ENCODE measurements at regions not wholly inside any gene's neighbourhood (a gene's known extent, or its start where the extent isn't known, plus 50 kb on each side); places are given as distances from the start of the nearest gene placed in this dataset.

GRCh38 chr3:148168347-148168746, 529.4 kb upstream of the AGTR1 start:
- H2AFZ ChIP-seq (ENCODE audit: insufficient read depth, low read length, poor library complexity), result no peak overlapping the region
- no peak overlapping the region for H3K27ac ChIP-seq (ENCODE audit: low read depth, low read length)
- WGBS (ENCODE audit: extremely low coverage, insufficient coverage, insufficient read length), result no CpG with 5 or more reads among the region's 2 CpGs
- no peak overlapping the region for H3K4ac ChIP-seq (ENCODE audit: low read depth, low read length)
- H3K4me1 ChIP-seq (ENCODE audit: control insufficient read depth in 1 of 2, insufficient read depth in 2 of 2, low read length in 2 of 2), result no peaks in the 10 kb centered on the region
- no peak overlapping the region for H3K18ac ChIP-seq (ENCODE audit: low read length)
- no peak overlapping the region for H4K12ac ChIP-seq (ENCODE audit: low read depth, low read length)
- H2BK12ac ChIP-seq (ENCODE audit: low read length), result no peak overlapping the region
- H3K4me3 ChIP-seq (ENCODE audit: low read depth, low read length), result no peak overlapping the region
- no peak for DNase-seq
- H3K79me2 ChIP-seq (ENCODE audit: control insufficient read depth, insufficient read depth, low read length, poor library complexity), result no peaks in the 10 kb centered on the region
- no peak overlapping the region for H2AK5ac ChIP-seq (ENCODE audit: low read length)
- no peaks in the 10 kb centered on the region for H3K9me3 ChIP-seq (ENCODE audit: insufficient read depth, low read depth, low read length)
- no peak overlapping the region for H3K4me2 ChIP-seq (ENCODE audit: low read length)
- no peaks in the 10 kb centered on the region for H3K36me3 ChIP-seq (ENCODE audit: control insufficient read depth in 1 of 2, insufficient read depth in 2 of 2, low read length in 2 of 2)
- H2BK120ac ChIP-seq (ENCODE audit: insufficient read depth, low read length, poor library complexity), result no peak overlapping the region
- no peak overlapping the region for H3K14ac ChIP-seq (ENCODE audit: low read length)
- no peak overlapping the region for H3K9ac ChIP-seq (ENCODE audit: low read length)
- H2BK5ac ChIP-seq (ENCODE audit: low read depth, low read length, poor library complexity), result no peak overlapping the region
- H3K79me1 ChIP-seq (ENCODE audit: low read length), result no peaks in the 10 kb centered on the region
- no peaks in the 10 kb centered on the region for H3K27me3 ChIP-seq (ENCODE audit: insufficient read depth, low read length)
- no peak overlapping the region for H3K23ac ChIP-seq (ENCODE audit: low read length)
- no peak overlapping the region for H4K8ac ChIP-seq (ENCODE audit: low read depth, low read length)
- no peak overlapping the region for H4K91ac ChIP-seq (ENCODE audit: low read depth, low read length)

- Histone ChIP-seq H3K27ac (ENCODE audit: low read depth, low read length) (no peak overlapping the region), H3K79me1 (ENCODE audit: low read length) (no peaks in the 10 kb centered on the region), H3K4me3 (ENCODE audit: low read depth, low read length) (no peak overlapping the region), H2BK5ac (ENCODE audit: low read depth, low read length, poor library complexity) (no peak overlapping the region), H3K9ac (ENCODE audit: low read length) (no peak overlapping the region), H3K18ac (ENCODE audit: low read length) (no peak overlapping the region), H4K8ac (ENCODE audit: low read depth, low read length) (no peak overlapping the region), H3K4ac (ENCODE audit: low read depth, low read length) (no peak overlapping the region), H3K23ac (ENCODE audit: low read length) (no peak overlapping the region), H3K4me2 (ENCODE audit: low read length) (no peak overlapping the region), H2BK120ac (ENCODE audit: insufficient read depth, low read length, poor library complexity) (no peak overlapping the region), H3K4me1 (ENCODE audit: control insufficient read depth in 1 of 2, insufficient read depth in 2 of 2, low read length in 2 of 2) (no peaks in the 10 kb centered on the region), H2AK5ac (ENCODE audit: low read length) (no peak overlapping the region), H3K27me3 (ENCODE audit: insufficient read depth, low read length) (no peaks in the 10 kb centered on the region), H3K14ac (ENCODE audit: low read length) (no peak overlapping the region), H4K12ac (ENCODE audit: low read depth, low read length) (no peak overlapping the region), H2AFZ (ENCODE audit: insufficient read depth, low read length, poor library complexity) (no peak overlapping the region), H4K91ac (ENCODE audit: low read depth, low read length) (no peak overlapping the region), H3K9me3 (ENCODE audit: insufficient read depth, low read depth, low read length) (no peaks in the 10 kb centered on the region), H3K79me2 (ENCODE audit: control insufficient read depth, insufficient read depth, low read length, poor library complexity) (no peaks in the 10 kb centered on the region), H3K36me3 (ENCODE audit: control insufficient read depth in 1 of 2, insufficient read depth in 2 of 2, low read length in 2 of 2) (no peaks in the 10 kb centered on the region), H2BK12ac (ENCODE audit: low read length) (no peak overlapping the region)
- WGBS (ENCODE audit: extremely low coverage, insufficient coverage, insufficient read length), result no CpG with 5 or more reads among the region's 4 CpGs
- DNase-seq, result no peak
Observed at GRCh38 chr3:148173851-148174250, 523.9 kb upstream of the AGTR1 start.

GRCh38 chr3:148175214-148175613, 522.5 kb upstream of the AGTR1 start:
- Histone ChIP-seq H2BK5ac (ENCODE audit: low read depth, low read length, poor library complexity) (no peak overlapping the region), H3K4me3 (ENCODE audit: low read depth, low read length) (no peak overlapping the region), H4K91ac (ENCODE audit: low read depth, low read length) (no peak overlapping the region), H3K27ac (ENCODE audit: low read depth, low read length) (no peak overlapping the region), H3K4me2 (ENCODE audit: low read length) (no peak overlapping the region), H4K8ac (ENCODE audit: low read depth, low read length) (no peak overlapping the region), H3K18ac (ENCODE audit: low read length) (no peak overlapping the region), H3K27me3 (ENCODE audit: insufficient read depth, low read length) (no peaks in the 10 kb centered on the region), H3K4ac (ENCODE audit: low read depth, low read length) (no peak overlapping the region), H4K12ac (ENCODE audit: low read depth, low read length) (no peak overlapping the region), H3K9me3 (ENCODE audit: insufficient read depth, low read depth, low read length) (no peaks in the 10 kb centered on the region), H3K14ac (ENCODE audit: low read length) (no peak overlapping the region), H3K36me3 (ENCODE audit: control insufficient read depth in 1 of 2, insufficient read depth in 2 of 2, low read length in 2 of 2) (no peaks in the 10 kb centered on the region), H3K9ac (ENCODE audit: low read length) (no peak overlapping the region), H3K4me1 (ENCODE audit: control insufficient read depth in 1 of 2, insufficient read depth in 2 of 2, low read length in 2 of 2) (no peaks in the 10 kb centered on the region), H2BK120ac (ENCODE audit: insufficient read depth, low read length, poor library complexity) (no peak overlapping the region), H2AFZ (ENCODE audit: insufficient read depth, low read length, poor library complexity) (no peak overlapping the region), H3K79me2 (ENCODE audit: control insufficient read depth, insufficient read depth, low read length, poor library complexity) (no peaks in the 10 kb centered on the region), H2AK5ac (ENCODE audit: low read length) (no peak overlapping the region), H3K79me1 (ENCODE audit: low read length) (no peaks in the 10 kb centered on the region), H2BK12ac (ENCODE audit: low read length) (no peak overlapping the region), H3K23ac (ENCODE audit: low read length) (no peak overlapping the region)
- DNase-seq, result no peak

GRCh38 chr3:148178503-148178902, 519.2 kb upstream of the AGTR1 start:
- no peaks in the 10 kb centered on the region for H3K27me3 ChIP-seq (ENCODE audit: insufficient read depth, low read length)
- no peak overlapping the region for H3K18ac ChIP-seq (ENCODE audit: low read length)
- H4K12ac ChIP-seq (ENCODE audit: low read depth, low read length), result no peak overlapping the region
- H3K4me3 ChIP-seq (ENCODE audit: low read depth, low read length), result no peak overlapping the region
- no CpG with 5 or more reads among the region's 3 CpGs for WGBS (ENCODE audit: extremely low coverage, insufficient coverage, insufficient read length)
- H3K14ac ChIP-seq (ENCODE audit: low read length), result no peak overlapping the region
- H2AK5ac ChIP-seq (ENCODE audit: low read length), result no peak overlapping the region
- no peak for DNase-seq
- no peak overlapping the region for H3K23ac ChIP-seq (ENCODE audit: low read length)
- H3K79me1 ChIP-seq (ENCODE audit: low read length), result no peaks in the 10 kb centered on the region
- H3K9ac ChIP-seq (ENCODE audit: low read length), result no peak overlapping the region
- no peak overlapping the region for H4K91ac ChIP-seq (ENCODE audit: low read depth, low read length)
- no peaks in the 10 kb centered on the region for H3K4me1 ChIP-seq (ENCODE audit: control insufficient read depth in 1 of 2, insufficient read depth in 2 of 2, low read length in 2 of 2)
- H2AFZ ChIP-seq (ENCODE audit: insufficient read depth, low read length, poor library complexity), result no peak overlapping the region
- no peak overlapping the region for H3K4me2 ChIP-seq (ENCODE audit: low read length)
- H3K36me3 ChIP-seq (ENCODE audit: control insufficient read depth in 1 of 2, insufficient read depth in 2 of 2, low read length in 2 of 2), result no peaks in the 10 kb centered on the region
- H3K4ac ChIP-seq (ENCODE audit: low read depth, low read length), result no peak overlapping the region
- H2BK5ac ChIP-seq (ENCODE audit: low read depth, low read length, poor library complexity), result no peak overlapping the region
- H2BK120ac ChIP-seq (ENCODE audit: insufficient read depth, low read length, poor library complexity), result no peak overlapping the region
- no peak overlapping the region for H2BK12ac ChIP-seq (ENCODE audit: low read length)
- H3K79me2 ChIP-seq (ENCODE audit: control insufficient read depth, insufficient read depth, low read length, poor library complexity), result no peaks in the 10 kb centered on the region
- H3K9me3 ChIP-seq (ENCODE audit: insufficient read depth, low read depth, low read length), result no peaks in the 10 kb centered on the region
- no peak overlapping the region for H4K8ac ChIP-seq (ENCODE audit: low read depth, low read length)
- H3K27ac ChIP-seq (ENCODE audit: low read depth, low read length), result no peak overlapping the region

DNA sequence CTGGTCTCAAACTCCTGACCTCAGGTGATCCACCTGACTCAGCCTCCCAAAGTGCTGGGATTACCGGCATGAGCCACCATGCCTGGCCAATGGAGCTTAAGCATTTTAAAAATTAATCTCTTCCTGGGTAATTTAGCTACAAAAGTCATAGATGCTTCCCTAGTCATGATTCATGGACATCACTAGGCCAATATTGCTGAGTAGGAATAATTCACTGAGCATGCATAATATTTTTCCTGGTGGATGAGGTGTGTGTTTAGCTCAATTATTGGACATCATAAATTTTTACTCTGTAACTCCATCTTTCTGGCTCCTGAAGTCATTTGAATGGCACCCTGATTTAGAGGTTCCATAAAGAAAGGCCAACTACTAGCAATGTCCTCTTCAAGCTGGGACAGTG, 512.9 kb upstream of the AGTR1 start:
- H2AFZ ChIP-seq (ENCODE audit: insufficient read depth, low read length, poor library complexity), result no peak overlapping the region
- H3K9ac ChIP-seq (ENCODE audit: low read length), result no peak overlapping the region
- H2BK120ac ChIP-seq (ENCODE audit: insufficient read depth, low read length, poor library complexity), result no peak overlapping the region
- H3K4me1 ChIP-seq (ENCODE audit: control insufficient read depth in 1 of 2, insufficient read depth in 2 of 2, low read length in 2 of 2), result no peaks in the 10 kb centered on the region
- no peak overlapping the region for H2AK5ac ChIP-seq (ENCODE audit: low read length)
- no peak overlapping the region for H2BK5ac ChIP-seq (ENCODE audit: low read depth, low read length, poor library complexity)
- H3K18ac ChIP-seq (ENCODE audit: low read length), result no peak overlapping the region
- H3K36me3 ChIP-seq (ENCODE audit: control insufficient read depth in 1 of 2, insufficient read depth in 2 of 2, low read length in 2 of 2), result no peaks in the 10 kb centered on the region
- H3K79me1 ChIP-seq (ENCODE audit: low read length), result no peaks in the 10 kb centered on the region
- H4K8ac ChIP-seq (ENCODE audit: low read depth, low read length), result no peak overlapping the region
- no peak overlapping the region for H3K4ac ChIP-seq (ENCODE audit: low read depth, low read length)
- no peak overlapping the region for H3K14ac ChIP-seq (ENCODE audit: low read length)
- H3K23ac ChIP-seq (ENCODE audit: low read length), result no peak overlapping the region
- H4K91ac ChIP-seq (ENCODE audit: low read depth, low read length), result no peak overlapping the region
- H3K9me3 ChIP-seq (ENCODE audit: insufficient read depth, low read depth, low read length), result no peaks in the 10 kb centered on the region
- H2BK12ac ChIP-seq (ENCODE audit: low read length), result no peak overlapping the region
- no CpG with 5 or more reads among the region's 1 CpG for WGBS (ENCODE audit: extremely low coverage, insufficient coverage, insufficient read length)
- no peak overlapping the region for H3K27ac ChIP-seq (ENCODE audit: low read depth, low read length)
- H3K79me2 ChIP-seq (ENCODE audit: control insufficient read depth, insufficient read depth, low read length, poor library complexity), result no peaks in the 10 kb centered on the region
- DNase-seq, result no peak
- H3K27me3 ChIP-seq (ENCODE audit: insufficient read depth, low read length), result no peaks in the 10 kb centered on the region
- no peak overlapping the region for H4K12ac ChIP-seq (ENCODE audit: low read depth, low read length)
- H3K4me3 ChIP-seq (ENCODE audit: low read depth, low read length), result no peak overlapping the region
- H3K4me2 ChIP-seq (ENCODE audit: low read length), result no peak overlapping the region

Measured in trophoblast cell (in vitro differentiated cells and primary cell).